GM12864 (cell line): ENCODE measurements at regions not wholly inside any gene's neighbourhood (a gene's known extent, or its start where the extent isn't known, plus 50 kb on each side); places are given as distances from the start of the nearest gene placed in this dataset.

Experiments
- DNase-seq: peaks from one replicate; pipeline ENCODE4 v3.0.0-alpha.2; 2011; ENCODE audit warnings: low read depth
- H3K4me3 ChIP-seq: 2 replicates; pipeline ENCODE4 v1.5.1; 2011; ENCODE audit warnings: mild to moderate bottlenecking, low read depth, low read length, control low read depth
- CTCF ChIP-seq: IDR thresholded peaks from 2 replicates; pipeline ENCODE4 v1.5.1; 2011; ENCODE audit warnings: low read depth, mild to moderate bottlenecking, moderate library complexity, low read length, control low read depth, inconsistent platforms; ENCODE audit errors: missing control alignments

GRCh38 chr9:135296735-135297455 is 182.7 kb upstream of the PPP1R26 start:
- no peak overlapping the region for H3K4me3 ChIP-seq
- no peak for TF ChIP-seq CTCF
- DNase-seq = no peak

- DNase-seq = no peak
- H3K4me3 ChIP-seq = no peak overlapping the region
- TF ChIP-seq CTCF = no peak
Observed at GRCh38 chr9:135297456-135298075, 182.0 kb upstream of the PPP1R26 start.

GRCh38 chr9:135299239-135299590 is 180.4 kb upstream of the PPP1R26 start:
- H3K4me3 ChIP-seq = no peak overlapping the region
- no peak for TF ChIP-seq CTCF
- no peak for DNase-seq

DNA sequence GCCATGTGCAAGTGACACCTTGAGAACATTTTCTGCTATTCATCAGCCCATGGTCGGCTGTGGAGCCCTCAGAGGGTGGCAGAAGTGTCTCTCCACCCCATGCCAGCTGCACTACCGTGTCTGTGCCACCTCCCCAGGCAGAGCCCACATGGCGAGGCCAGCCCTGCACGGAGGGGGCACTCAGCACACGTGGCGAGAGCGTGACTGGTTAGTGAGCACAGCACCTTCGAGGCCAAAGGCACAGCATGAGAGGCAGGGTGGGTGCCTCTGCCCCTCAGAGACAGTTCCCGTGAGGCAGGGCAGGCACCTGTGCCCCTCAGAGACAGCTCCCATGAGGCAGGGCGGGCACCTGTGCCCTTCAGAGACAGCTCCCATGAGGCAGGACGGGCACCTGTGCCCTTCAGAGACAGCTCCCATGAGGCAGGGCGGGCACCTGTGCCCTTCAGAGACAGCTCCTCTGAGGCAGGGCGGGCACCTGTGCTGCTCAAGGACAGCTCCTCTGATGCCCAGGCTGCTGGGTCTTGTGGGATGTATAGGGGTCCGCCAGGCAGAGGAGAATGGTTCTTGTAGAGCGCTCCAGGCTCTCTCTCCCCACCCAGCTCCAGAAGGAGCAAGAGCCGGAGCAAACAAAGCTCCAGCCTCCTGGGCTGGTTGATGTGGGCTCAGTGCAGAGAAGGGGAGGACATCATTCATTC is 179.8 kb upstream of the PPP1R26 start:
- TF ChIP-seq CTCF = no peak
- DNase-seq = no peak
- no peak overlapping the region for H3K4me3 ChIP-seq

DNA sequence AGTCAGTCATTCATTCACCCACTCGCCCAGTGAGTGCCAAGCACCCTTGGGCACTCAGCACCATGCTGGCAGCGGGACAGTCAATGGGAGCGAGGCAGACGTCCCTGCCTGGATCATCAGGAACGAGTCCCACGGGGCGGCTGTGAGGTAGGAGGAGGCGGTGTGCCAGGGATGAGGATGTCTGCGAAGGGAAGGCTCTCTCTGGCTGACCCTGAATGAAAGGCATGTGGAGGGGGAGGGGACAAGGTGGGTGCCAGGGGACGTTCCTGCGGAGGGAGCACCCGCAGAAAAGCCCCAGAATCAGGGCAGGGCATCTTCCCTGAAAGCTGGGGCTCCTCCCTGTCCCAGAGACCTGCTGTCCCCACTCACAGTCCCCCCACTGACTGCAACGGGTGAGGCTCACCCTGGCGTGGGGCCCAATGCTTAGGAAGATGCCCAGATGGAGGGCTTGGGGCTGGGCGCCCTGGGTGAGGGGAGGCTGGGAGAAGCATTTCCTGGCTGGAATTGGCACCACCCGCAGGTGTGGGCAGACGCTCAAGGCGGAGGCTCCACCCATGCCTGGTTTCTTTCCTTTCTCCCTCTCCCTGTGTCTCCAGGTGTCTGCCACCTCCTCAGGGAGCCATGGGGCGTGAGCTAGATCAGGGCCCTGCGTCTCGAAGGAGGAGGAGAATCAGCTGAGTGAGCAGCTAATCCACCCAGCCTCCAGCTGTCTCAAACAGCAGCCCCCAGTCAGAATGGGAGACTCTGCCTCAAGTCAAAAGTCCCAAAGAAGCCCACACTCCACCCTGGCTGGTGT is 179.0 kb upstream of the PPP1R26 start:
- DNase-seq = no peak
- no peak overlapping the region for H3K4me3 ChIP-seq
- TF ChIP-seq CTCF = no peak

- no peak overlapping the region for H3K4me3 ChIP-seq
- no peak for TF ChIP-seq CTCF
Observed at GRCh38 chr9:135301271-135302263, 178.0 kb upstream of the PPP1R26 start.

More at GRCh38 chr9:135301271-135302263, 178.0 kb upstream of the PPP1R26 start:
- DNase-seq = no peak
